Fibroblast of lung (primary cell): ENCODE measurements at regions not wholly inside any gene's neighbourhood (a gene's known extent, or its start where the extent isn't known, plus 50 kb on each side); places are given as distances from the start of the nearest gene placed in this dataset.

ENCODE experiments used
- DNase-seq, 2 donors: peaks; one replicate each; pipeline versions ENCODE4 v3.0.0 to v3.0.0-alpha.2; 2010; ENCODE audit warnings: low read depth in 2 of 2
- H2AFZ ChIP-seq: 2 replicates; pipeline ENCODE4 v1.5.1; 2012; ENCODE audit warnings: low read length, control low read depth, inconsistent platforms
- H3K27ac ChIP-seq: 2 replicates; pipeline ENCODE4 v1.5.1; 2011; ENCODE audit warnings: low read length, control low read depth; ENCODE audit not compliant: insufficient read depth
- H3K27me3 ChIP-seq: 2 replicates; pipeline ENCODE4 v1.5.1; 2011; ENCODE audit warnings: mild to moderate bottlenecking, low read length; ENCODE audit not compliant: control insufficient read depth, insufficient read depth
- H3K36me3 ChIP-seq: 2 replicates; pipeline ENCODE4 v1.5.1; 2011; ENCODE audit warnings: low read length; ENCODE audit not compliant: control insufficient read depth, insufficient read depth
- H3K4me1 ChIP-seq: 2 replicates; pipeline ENCODE4 v1.5.1; 2011; ENCODE audit warnings: low read length; ENCODE audit not compliant: control insufficient read depth, insufficient read depth; ENCODE audit errors: extremely low read depth
- H3K4me2 ChIP-seq: 2 replicates; pipeline ENCODE4 v1.5.1; 2011; ENCODE audit warnings: low read length, control low read depth; ENCODE audit not compliant: insufficient read depth; ENCODE audit errors: extremely low read depth
- H3K4me3 ChIP-seq, 4 experiments: fragments of 200-600 bp in 1 of 4; sonication (generic) in 1 of 4; replicated peaks in 1 of 4; 2 replicates each; pipeline ENCODE4 v1.5.1; 2011 to 2016; ENCODE audit warnings: low read length in 4 of 4, low read depth in 3 of 4, mild to moderate bottlenecking in 3 of 4, control low read depth in 2 of 4, inconsistent platforms in 1 of 4, mixed read lengths in 1 of 4; ENCODE audit not compliant: insufficient read depth in 1 of 4; ENCODE audit errors: control extremely low read depth in 1 of 4
- H3K79me2 ChIP-seq: 2 replicates; pipeline ENCODE4 v1.5.1; 2012; ENCODE audit warnings: mild to moderate bottlenecking, low read length, inconsistent platforms; ENCODE audit not compliant: control insufficient read depth, insufficient read depth
- H3K9ac ChIP-seq: 2 replicates; pipeline ENCODE4 v1.5.1; 2011; ENCODE audit warnings: mild to moderate bottlenecking, low read length, control low read depth; ENCODE audit not compliant: insufficient read depth
- H3K9me3 ChIP-seq: 2 replicates; pipeline ENCODE4 v1.5.1; 2012; ENCODE audit warnings: low read depth, low read length; ENCODE audit not compliant: control insufficient read depth, insufficient read depth
- H4K20me1 ChIP-seq: 2 replicates; pipeline ENCODE4 v1.5.1; 2011; ENCODE audit warnings: low read length; ENCODE audit not compliant: control insufficient read depth, insufficient read depth; ENCODE audit errors: extremely low read depth
- CTCF ChIP-seq, 2 donors: IDR thresholded peaks in 1 of 2; conservative IDR thresholded peaks in 1 of 2; 1 replicate in 1 of 2; 2 replicates in 1 of 2; pipeline ENCODE4 v1.5.1; 2011 to 2012; ENCODE audit warnings: low read length in 2 of 2, control low read depth in 1 of 2, inconsistent platforms in 1 of 2, low read depth in 1 of 2, mild to moderate bottlenecking in 1 of 2
- EZH2 ChIP-seq: IDR thresholded peaks from 2 replicates; pipeline ENCODE4 v1.5.1; 2012; ENCODE audit warnings: low read length, control low read depth, mild to moderate bottlenecking; ENCODE audit errors: missing control alignments

GRCh38 chr22:49104434-49104833 lies 723.2 kb downstream of the BRD1 start:
- Histone ChIP-seq H3K79me2 (no peaks in the 10 kb centered on the region), H4K20me1 (no peaks in the 10 kb centered on the region), H3K36me3 (no peaks in the 10 kb centered on the region), H3K9me3 (peaks cover 2% of the 10 kb centered on the region), H3K4me2 (no peak overlapping the region), H3K9ac (no peak overlapping the region), H2AFZ (no peak overlapping the region), H3K4me1 (no peaks in the 10 kb centered on the region), H3K4me3 (no peak overlapping the region), H3K27me3 (no peaks in the 10 kb centered on the region), H3K27ac (no peak overlapping the region)
- no peak for DNase-seq
- TF ChIP-seq CTCF (conservative IDR thresholded peaks at IDR 0.05 in 1 of 2, IDR thresholded peaks at IDR 0.05 in 1 of 2; ENCODE audit: low read depth in 1 of 2, low read length in 2 of 2), result no peak
- no peak for TF ChIP-seq EZH2

GRCh38 chr22:49103314-49104059 lies 724.2 kb downstream of the BRD1 start:
- H3K4me3 ChIP-seq, result no peak overlapping the region
- no peak overlapping the region for H3K4me2 ChIP-seq
- no peaks in the 10 kb centered on the region for H3K4me1 ChIP-seq
- H3K36me3 ChIP-seq, result no peaks in the 10 kb centered on the region
- no peak overlapping the region for H3K27ac ChIP-seq
- H2AFZ ChIP-seq, result no peak overlapping the region
- H3K9me3 ChIP-seq, result peaks cover 2% of the 10 kb centered on the region
- no peaks in the 10 kb centered on the region for H3K79me2 ChIP-seq
- no peaks in the 10 kb centered on the region for H4K20me1 ChIP-seq
- H3K9ac ChIP-seq, result no peak overlapping the region
- no peak for TF ChIP-seq EZH2
- no peak for TF ChIP-seq CTCF (conservative IDR thresholded peaks at IDR 0.05 in 1 of 2, IDR thresholded peaks at IDR 0.05 in 1 of 2; ENCODE audit: low read depth in 1 of 2, low read length in 2 of 2)
- H3K27me3 ChIP-seq, result no peaks in the 10 kb centered on the region
- no peak for DNase-seq

- no peak overlapping the region for H2AFZ ChIP-seq
- H3K27me3 ChIP-seq, result no peaks in the 10 kb centered on the region
- H3K79me2 ChIP-seq, result no peaks in the 10 kb centered on the region
- no peaks in the 10 kb centered on the region for H3K36me3 ChIP-seq
- no peak overlapping the region for H3K4me2 ChIP-seq
- H3K4me3 ChIP-seq, result no peak overlapping the region
- H3K4me1 ChIP-seq, result no peaks in the 10 kb centered on the region
- H3K9me3 ChIP-seq, result peaks cover 2% of the 10 kb centered on the region
- H3K9ac ChIP-seq, result no peak overlapping the region
- no peak for TF ChIP-seq CTCF (conservative IDR thresholded peaks at IDR 0.05 in 1 of 2, IDR thresholded peaks at IDR 0.05 in 1 of 2; ENCODE audit: low read depth in 1 of 2, low read length in 2 of 2)
- no peak for TF ChIP-seq EZH2
- DNase-seq, result no peak
- no peak overlapping the region for H3K27ac ChIP-seq
- H4K20me1 ChIP-seq, result no peaks in the 10 kb centered on the region
Measured at GRCh38 chr22:49102367-49102766, 725.3 kb downstream of the BRD1 start.
